ENCODE measurements at regions not wholly inside any gene's neighbourhood (a gene's known extent, or its start where the extent isn't known, plus 50 kb on each side); places are given as distances from the start of the nearest gene placed in this dataset.
"Not testable (repeated sequence)": the region's sequence is repeated elsewhere in the genome, so short reads cannot be mapped to it uniquely, and the experiment has no call there.

- no peak overlapping the region for H3K4me3 ChIP-seq (ENCODE audit: low read depth, low read length)
- TF ChIP-seq CTCF (IDR thresholded peaks at IDR 0.05; ENCODE audit: control insufficient read depth, extremely low read depth, insufficient read depth), result no peak
- no peak for DNase-seq (ENCODE audit: low read depth)
Observed at GRCh38 chr17:63019138-63019873, 53.3 kb downstream of the TANC2 start.

- no peak for DNase-seq (ENCODE audit: low read depth)
- TF ChIP-seq CTCF (IDR thresholded peaks at IDR 0.05; ENCODE audit: control insufficient read depth, extremely low read depth, insufficient read depth), result no peak
- H3K4me3 ChIP-seq (ENCODE audit: low read depth, low read length), result no peak overlapping the region
Observed at GRCh38 chr17:63022567-63022966, 56.5 kb downstream of the TANC2 start.

GRCh38 chr17:63023049-63023448 lies 57.0 kb downstream of the TANC2 start:
- no peak for DNase-seq (ENCODE audit: low read depth)
- TF ChIP-seq CTCF (IDR thresholded peaks at IDR 0.05; ENCODE audit: control insufficient read depth, extremely low read depth, insufficient read depth), result no peak
- H3K4me3 ChIP-seq (ENCODE audit: low read depth, low read length), result no peak overlapping the region

- no peak for DNase-seq (ENCODE audit: low read depth)
- H3K4me3 ChIP-seq (ENCODE audit: low read depth, low read length), result no peak overlapping the region
- no peak for TF ChIP-seq CTCF (IDR thresholded peaks at IDR 0.05; ENCODE audit: control insufficient read depth, extremely low read depth, insufficient read depth)
Observed at GRCh38 chr17:63024201-63024600, 58.2 kb downstream of the TANC2 start.

GRCh38 chr17:63024716-63025115 lies 58.7 kb downstream of the TANC2 start:
- no peak for DNase-seq (ENCODE audit: low read depth)
- H3K4me3 ChIP-seq (ENCODE audit: low read depth, low read length), result no peak overlapping the region
- TF ChIP-seq CTCF (IDR thresholded peaks at IDR 0.05; ENCODE audit: control insufficient read depth, extremely low read depth, insufficient read depth), result no peak

GRCh38 chr17:63025637-63026036 lies 59.6 kb downstream of the TANC2 start:
- H3K4me3 ChIP-seq (ENCODE audit: low read depth, low read length); DNase-seq (ENCODE audit: low read depth): not testable (repeated sequence)

- DNase-seq (ENCODE audit: low read depth), result no peak
- no peak overlapping the region for H3K4me3 ChIP-seq (ENCODE audit: low read depth, low read length)
- no peak for TF ChIP-seq CTCF (IDR thresholded peaks at IDR 0.05; ENCODE audit: control insufficient read depth, extremely low read depth, insufficient read depth)
Observed at GRCh38 chr17:63029541-63029940, 63.5 kb downstream of the TANC2 start.
